HG03135 (cell line): ENCODE measurements at regions not wholly inside any gene's neighbourhood (a gene's known extent, or its start where the extent isn't known, plus 50 kb on each side); places are given as distances from the start of the nearest gene placed in this dataset.

Source experiments
- ATAC-seq: cut with Tn5 transposase; IDR thresholded peaks from one replicate; pipeline ENCODE4 v1.9.1; 2021; ENCODE audit warnings: mild to moderate bottlenecking, moderate library complexity; ENCODE audit not compliant: unreplicated experiment

DNA sequence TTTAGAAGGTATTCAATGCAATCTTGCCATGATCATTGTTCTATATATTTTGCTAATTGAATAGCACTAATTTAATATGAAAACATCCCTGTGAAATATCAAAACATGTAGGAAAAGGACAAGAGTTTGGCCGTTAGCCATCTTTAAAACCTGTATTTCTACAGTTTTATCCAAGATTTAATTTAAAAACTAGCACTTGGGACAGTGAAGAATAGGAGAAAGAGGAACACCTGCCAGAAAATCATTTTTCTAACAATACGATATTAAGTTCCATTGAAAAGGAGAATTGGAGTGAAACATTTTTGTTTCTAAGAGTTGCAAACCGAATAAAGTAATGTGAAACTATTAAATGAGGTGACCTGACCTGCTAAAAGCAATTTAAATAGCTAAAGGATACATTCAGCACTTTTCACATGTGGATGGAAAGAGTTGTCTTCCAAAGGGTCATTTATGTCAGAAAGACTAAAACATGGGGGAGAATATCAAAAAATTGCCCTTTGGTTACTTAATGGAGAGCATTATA is 1673.6 kb upstream of the MIR17HG start:
- no peak for ATAC-seq

DNA sequence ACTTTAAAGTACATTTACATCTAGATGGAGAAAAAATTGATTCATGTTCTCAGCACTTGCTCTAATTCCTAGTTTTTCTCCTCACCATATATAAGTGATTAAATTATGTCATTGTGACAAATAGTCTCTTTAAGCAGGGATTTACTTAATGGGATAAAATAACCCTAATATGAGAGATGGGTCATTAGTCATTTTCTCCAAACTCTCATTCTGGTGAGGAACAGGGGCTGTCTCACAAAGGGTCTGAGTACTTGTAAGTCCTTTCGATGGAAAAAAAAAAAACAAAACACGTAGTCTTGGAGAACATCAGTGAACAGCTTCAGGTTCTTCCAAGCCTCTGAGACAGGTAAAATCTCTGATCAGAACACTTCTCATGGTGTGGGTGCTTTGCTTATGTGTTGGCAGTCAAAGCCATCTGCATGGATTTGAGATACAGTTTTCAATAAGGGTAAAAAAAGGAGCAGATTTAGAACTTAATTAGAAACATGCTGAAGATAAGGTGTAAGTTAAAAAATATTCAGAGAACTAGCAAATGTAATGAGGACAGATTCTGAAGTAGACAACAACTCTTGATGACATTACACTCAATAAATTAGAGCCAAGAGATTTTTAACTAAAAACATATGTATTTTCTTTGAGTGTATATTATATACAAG is 1668.9 kb upstream of the MIR17HG start:
- no peak for ATAC-seq

DNA sequence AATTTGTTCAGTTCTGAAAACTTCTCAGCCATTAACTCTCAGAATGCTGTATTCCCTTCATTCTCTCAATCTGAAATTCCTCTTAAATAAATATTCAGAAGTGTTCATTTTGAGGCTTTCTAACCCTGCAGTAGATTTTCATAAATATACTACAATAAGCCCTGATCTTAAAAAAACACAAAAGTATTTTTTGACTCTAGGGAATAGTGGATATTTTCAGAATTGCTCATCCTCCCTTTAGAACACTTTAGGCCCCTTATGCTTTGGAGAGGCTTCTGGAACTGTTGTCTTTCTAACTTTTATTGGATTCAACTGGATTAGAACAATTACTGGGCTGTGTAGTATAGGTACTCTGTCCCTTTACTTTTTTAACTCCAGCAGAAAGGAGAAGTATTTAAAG is 1662.6 kb upstream of the MIR17HG start:
- ATAC-seq: no peak

DNA sequence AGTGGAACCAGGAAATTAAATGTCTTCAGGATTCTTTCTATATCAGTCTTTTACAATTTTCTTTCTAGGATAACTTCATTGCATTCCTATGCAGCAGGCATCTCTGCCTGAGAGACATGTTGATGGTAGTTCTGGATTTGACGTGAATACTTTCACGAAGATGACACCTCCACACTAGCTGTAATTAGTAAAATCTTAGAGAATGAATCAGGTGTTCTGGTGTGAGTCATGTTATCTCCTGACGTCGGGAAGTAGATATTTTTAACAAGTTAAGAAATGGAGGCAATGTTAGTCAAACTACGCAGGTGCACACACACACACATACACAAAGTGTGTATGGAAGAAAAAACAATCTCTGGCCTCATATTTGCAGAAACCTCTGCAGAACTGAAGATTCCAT is 1661.3 kb upstream of the MIR17HG start:
- ATAC-seq: no peak

- no peak for ATAC-seq
Measured at GRCh38 chr13:89687066-89687465, 1660.4 kb upstream of the MIR17HG start.

DNA sequence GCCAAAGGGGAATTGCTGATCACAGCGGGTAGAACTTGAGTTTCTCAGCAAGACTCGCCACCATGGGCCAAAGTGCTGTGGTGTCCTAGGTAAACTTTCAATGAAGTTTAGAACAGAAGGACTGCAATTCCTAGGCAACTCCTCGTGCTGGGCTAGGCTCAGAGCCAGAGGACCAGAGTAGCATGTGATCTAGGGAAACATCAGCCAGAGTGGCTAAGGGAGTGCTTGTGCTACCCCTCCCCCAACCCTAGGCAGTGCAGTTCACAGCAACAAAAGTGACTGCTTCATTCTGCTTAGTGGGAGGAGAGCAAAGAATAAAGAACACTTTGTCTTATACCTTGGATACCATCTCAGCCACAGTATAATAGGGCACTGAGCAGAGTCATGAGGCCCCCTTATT is 1658.6 kb upstream of the MIR17HG start:
- no peak for ATAC-seq

GRCh38 chr13:89694451-89694850 is 1653.0 kb upstream of the MIR17HG start:
- no peak for ATAC-seq

DNA sequence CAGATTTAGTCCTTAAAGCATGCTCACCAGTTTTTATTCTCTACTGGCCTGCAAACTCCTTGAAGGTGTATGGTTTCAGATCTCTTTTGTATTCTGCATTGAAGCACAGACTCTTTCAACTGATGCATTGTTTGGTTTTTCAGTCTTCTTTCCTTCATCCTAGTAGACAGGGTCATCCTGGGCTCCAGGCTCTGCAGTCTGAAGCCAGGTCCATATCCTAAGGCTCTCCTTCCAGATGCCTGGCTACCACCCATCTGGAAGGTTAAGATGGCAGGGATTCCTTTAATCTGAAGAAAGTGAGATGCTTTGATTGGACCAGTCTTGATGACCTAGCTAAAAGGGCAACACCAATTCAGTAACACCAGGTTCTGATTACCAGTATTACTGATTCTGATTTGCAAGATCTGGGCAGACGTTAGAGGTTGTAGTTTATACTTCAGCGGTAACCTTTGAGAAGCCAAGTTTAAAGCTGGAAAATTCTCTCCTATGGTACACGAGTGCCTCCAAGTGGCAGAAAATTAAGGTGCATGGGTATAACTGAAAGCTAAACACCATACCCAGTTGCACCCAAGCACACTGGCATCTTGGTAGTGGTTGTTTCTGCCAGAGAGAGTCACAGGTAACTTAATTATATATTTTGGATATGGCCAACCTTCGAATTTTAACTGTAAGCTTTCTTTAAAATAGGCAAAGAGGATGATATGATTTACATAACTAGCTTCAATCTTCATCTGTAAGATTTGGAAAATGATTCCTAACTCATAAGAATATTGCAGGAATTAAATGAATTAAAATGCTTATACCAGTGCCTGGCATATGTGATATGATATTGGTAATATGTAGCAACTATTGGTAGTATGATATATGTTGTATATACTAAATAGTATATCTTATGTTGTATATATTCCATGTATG is 1651.9 kb upstream of the MIR17HG start:
- no peak for ATAC-seq

- ATAC-seq: no peak
Measured at GRCh38 chr13:89701913-89702312, 1645.6 kb upstream of the MIR17HG start.

- ATAC-seq: no peak
Measured at GRCh38 chr13:89704040-89704439, 1643.4 kb upstream of the MIR17HG start.

DNA sequence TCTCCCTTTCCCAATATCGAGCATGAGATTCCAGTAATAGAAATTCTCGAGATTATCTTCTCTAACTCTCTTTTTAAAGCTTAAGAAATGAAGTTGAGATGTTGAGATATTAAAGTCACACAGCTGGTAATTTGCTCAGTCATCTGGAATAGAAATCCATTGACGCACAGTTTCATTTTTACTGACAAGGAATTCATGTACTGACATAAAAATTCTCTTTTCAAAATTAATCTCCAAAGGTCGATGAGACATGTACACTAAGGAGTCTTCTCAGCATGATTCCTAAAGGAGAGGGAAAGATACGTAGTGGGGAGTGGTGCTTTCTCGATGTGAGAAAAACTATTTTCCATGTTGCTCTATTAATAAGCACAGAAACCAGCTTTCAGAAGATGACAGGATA is 1639.5 kb upstream of the MIR17HG start:
- no peak for ATAC-seq

GRCh38 chr13:89721216-89721615 is 1626.3 kb upstream of the MIR17HG start:
- no peak for ATAC-seq

GRCh38 chr13:89726690-89727435 is 1620.6 kb upstream of the MIR17HG start:
- ATAC-seq: no peak

DNA sequence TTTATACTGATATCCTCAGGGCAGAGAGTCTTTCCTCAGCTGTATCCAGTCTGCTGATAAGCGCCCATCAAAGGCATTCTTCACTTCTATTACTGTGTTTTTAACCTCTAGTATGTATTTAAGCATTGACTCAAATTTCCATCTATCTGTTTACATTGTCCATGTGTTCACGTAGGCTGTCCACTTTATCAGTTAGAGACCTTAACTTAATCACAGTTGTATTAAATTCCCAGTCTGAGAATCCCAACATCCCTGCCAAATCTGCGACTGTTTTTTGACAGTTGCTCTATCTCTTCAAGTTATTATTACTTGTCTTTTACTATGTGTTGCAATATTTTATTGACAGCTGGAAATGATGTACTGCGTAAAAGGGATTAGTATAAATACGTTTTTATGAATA is 1613.7 kb upstream of the MIR17HG start:
- ATAC-seq: no peak

- no peak for ATAC-seq
Measured at GRCh38 chr13:89737051-89737450, 1610.4 kb upstream of the MIR17HG start.

- ATAC-seq: no peak
Measured at GRCh38 chr13:89738072-89738471, 1609.4 kb upstream of the MIR17HG start.

GRCh38 chr13:89740994-89741685 is 1606.3 kb upstream of the MIR17HG start:
- no peak for ATAC-seq

DNA sequence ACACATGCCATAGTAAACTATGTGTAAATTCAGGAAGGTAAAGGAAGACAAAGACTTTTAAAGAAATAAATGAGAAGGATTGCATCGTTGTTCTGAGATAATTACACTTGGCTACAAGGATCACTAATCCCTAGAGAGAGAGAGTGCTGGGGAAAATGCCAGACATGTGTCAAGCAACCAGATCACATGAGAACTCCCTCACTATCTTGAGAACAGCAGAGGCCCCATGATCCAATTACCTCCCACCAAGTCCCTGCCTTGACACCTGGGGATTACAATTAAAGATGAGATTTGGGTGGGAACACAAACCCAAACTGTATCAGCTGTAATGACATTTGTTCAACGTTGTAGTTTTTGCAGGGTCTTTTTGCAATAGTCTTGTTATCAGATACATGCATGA is 1600.9 kb upstream of the MIR17HG start:
- no peak for ATAC-seq

DNA sequence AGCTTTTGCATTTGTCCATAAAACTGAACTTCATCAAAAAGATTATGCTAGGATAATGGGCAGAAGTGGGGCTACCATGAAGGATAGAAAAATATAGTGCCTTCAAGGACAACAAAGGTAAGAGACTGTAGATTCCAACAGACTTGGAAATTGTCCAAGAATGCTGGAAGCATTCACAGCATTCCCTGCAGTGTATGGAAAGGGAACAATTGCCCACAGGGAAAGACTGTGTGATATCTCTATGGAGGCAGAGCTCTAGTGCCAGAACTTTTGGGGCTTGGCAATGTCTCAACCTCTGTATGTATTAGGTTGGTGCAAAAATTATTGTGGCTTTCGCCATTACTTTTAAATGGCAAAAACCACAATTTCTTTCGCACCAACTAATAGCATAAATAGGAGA is 1598.8 kb upstream of the MIR17HG start:
- no peak for ATAC-seq

DNA sequence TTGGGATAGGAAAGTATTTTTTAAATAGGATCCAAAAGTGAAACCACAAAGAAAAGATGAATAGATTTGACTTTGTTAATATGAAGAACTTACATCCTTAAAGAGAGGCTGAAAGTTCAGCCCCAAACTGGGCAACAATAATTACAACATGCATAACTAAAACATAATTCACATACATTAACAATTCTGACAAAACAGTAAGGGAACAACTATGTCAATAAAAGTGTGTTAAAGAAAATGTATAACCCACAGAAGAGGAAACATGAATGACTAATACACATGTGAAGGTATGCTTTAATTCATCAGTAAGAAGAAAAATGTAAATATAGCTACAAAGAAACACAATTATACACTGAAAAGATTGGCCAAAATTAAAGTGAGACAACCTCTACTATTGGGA is 1597.6 kb upstream of the MIR17HG start:
- ATAC-seq: no peak

- no peak for ATAC-seq
Measured at GRCh38 chr13:89750371-89750770, 1597.1 kb upstream of the MIR17HG start.
